NCI-H1417 (cell line): ENCODE measurements at regions not wholly inside any gene's neighbourhood (a gene's known extent, or its start where the extent isn't known, plus 50 kb on each side); places are given as distances from the start of the nearest gene placed in this dataset.

Source experiments
- DNase-seq, 3 experiments: peaks; one replicate each; lab custom pipeline; 2025; lab: John Stamatoyannopoulos, UW

GRCh38 chr18:22330508-22330907, 87.2 kb downstream of the CTAGE1 start:
- DNase-seq, result no peak

DNA sequence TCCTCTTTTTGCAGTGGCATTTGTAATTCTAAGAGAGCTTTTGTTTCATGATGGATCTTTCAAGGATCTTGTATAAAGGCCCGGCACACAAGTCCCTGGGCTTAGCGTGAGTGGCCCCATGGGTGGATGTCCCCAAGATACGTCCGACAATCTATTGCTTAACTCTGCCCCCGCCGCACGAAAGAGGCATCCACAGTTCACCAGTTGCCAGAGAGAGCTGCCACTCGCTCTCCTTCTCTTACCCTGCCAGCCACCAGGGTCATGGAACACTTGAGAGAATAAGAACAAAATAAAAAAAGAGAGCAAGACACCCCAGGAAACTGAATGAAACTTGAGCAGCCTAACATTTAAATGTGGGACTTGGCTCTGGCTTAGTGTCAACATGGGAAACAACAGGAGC, 92.3 kb downstream of the CTAGE1 start:
- DNase-seq, result no peak

GRCh38 chr18:22324191-22325131, 93.3 kb downstream of the CTAGE1 start:
- DNase-seq, result peak in 1 of 3 experiments; percentile 28

DNA sequence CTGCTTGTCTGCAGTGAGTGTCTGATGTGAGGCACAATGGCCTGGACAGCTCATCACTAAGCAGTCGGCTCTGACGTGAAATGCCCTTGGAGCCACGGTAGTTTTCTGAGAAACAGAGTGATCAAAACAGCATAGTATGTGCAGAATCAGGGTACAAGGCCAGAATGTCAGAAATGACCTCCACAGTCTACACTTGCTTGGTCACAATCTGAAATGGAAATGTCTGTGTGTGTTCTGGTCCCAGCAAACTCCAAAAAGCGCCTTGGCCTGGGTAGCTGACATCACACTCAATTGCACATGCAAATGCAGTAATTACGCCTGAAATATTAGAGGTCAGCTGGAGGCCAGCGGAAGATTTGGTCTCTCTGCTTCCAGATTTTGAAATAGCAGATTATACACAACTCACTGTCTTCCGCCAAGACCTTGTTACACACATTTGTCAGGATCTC, 95.4 kb downstream of the CTAGE1 start:
- DNase-seq, result no peak

GRCh38 chr18:22320771-22321170, 96.9 kb downstream of the CTAGE1 start:
- DNase-seq, result no peak

DNA sequence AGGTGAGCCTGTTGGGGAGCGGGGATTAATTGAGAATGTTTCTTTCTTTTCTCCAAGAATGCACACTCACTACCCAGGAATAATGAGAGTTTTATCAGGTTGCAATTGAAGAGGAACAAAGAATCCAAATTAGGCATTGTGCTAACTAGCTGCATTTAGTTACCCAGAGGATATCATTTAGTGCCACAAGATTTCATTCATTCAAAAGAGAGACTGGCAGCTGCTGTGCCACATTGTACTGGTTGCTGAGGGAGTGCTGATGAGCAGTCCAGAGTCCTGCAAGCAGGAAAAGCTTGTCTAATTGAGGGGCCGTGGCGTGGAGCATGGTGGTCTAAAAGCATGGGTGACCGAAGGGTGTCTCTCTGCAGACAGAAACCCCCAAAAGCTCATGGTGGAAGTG, 97.6 kb downstream of the CTAGE1 start:
- DNase-seq, result no peak

- DNase-seq, result no peak
Observed at GRCh38 chr18:22318745-22319407, 98.8 kb downstream of the CTAGE1 start.

DNA sequence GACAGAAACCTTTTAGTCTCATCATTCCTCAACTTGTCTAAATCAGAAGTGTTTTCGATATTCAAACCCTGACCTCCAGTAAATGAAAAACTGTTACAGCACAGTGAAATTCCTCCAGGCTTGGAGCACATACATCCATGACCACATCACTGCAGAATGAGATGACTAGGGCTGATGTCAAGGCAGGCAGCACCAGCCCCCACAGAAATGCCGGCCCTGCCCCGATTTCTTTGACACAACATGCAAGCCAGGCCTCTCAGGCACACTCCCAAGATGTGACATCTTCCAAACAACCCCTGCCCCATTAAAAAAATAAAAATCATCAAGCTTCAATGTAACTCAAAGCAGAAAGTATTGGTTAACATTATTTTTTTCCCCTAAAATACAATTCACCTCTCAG, 103.3 kb downstream of the CTAGE1 start:
- no peak for DNase-seq

DNA sequence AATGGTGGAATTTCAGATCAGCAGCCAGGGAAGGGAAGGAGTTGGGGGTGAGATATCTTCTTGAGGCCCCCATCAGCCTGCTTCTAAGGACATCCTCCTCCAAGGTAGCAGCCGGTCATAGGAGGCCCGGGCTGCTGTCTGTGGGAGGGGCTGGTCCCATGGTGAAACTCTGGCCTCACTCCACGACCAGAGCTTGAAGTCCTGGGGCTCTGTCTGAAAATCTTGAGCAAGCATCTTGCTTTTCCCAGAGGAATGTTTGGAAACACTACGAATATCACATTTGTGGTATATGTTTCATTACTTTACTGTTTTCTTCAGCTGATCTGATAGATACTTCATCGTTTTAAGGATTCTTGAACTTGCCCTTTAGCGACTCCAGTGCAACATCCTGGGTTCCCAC, 103.7 kb downstream of the CTAGE1 start:
- DNase-seq, result no peak

DNA sequence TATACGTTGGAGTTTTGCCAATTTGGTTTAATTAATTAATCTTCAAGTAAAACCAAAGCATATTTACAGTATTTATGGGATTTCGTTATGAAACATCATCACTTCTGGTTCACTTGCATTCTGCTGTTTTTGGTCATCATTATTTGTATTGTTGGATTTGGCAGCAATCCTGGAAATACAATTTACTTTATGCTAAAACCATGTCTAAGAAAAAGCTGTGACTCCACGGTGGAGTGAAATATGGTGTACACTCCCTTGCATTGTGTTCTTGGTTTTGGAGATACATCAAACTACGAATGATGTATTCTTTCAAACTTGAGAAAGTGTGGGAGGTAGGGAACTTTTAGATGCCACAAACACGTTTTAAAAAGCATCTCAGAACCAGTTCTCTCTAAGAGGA, 106.4 kb downstream of the CTAGE1 start:
- DNase-seq, result no peak

GRCh38 chr18:22309191-22309590, 108.5 kb downstream of the CTAGE1 start:
- DNase-seq, result no peak

GRCh38 chr18:22307528-22307927, 110.2 kb downstream of the CTAGE1 start:
- no peak for DNase-seq

- no peak for DNase-seq
Observed at GRCh38 chr18:22303927-22304326, 113.8 kb downstream of the CTAGE1 start.

DNA sequence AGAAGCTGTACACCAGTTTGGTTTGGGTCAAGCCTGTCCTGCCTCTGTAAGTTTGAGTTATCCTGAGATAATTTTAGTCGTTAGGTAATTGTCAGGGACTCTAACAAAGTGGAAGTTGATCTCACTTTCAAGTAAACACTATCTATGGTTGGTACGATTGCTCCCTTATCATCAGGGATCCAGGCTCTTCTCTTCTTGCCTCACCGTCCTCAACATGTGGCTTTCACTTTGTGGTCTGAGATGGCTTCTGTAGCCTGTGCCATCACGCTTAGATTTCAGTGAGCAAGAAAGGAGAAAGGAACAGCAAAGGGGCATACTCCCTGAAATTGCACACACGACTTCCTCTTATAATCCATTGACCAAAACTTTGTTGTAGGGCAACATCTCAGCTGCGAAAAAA, 115.6 kb downstream of the CTAGE1 start:
- no peak for DNase-seq

- DNase-seq, result no peak
Observed at GRCh38 chr18:22300665-22301636, 116.8 kb downstream of the CTAGE1 start.

DNA sequence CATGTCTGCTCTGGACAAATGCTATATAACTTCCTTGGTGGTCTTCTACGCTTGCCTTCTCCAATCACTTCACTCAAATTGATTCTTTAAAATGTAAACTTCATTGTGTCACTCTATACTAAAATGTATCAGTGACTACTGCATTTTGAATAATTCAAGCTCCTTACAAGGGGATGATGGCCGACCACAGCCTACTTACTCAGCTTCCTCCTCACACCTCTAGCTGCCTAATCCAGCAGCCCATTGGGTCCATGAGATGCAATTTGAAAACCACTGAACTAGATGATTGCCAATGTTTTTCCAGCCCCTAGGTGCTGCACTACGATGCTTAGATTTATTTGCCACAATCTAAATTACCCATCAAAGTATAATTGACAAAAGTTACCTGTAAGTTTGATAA, 120.7 kb downstream of the CTAGE1 start:
- no peak for DNase-seq

- no peak for DNase-seq
Observed at GRCh38 chr18:22296304-22296703, 121.4 kb downstream of the CTAGE1 start.

DNA sequence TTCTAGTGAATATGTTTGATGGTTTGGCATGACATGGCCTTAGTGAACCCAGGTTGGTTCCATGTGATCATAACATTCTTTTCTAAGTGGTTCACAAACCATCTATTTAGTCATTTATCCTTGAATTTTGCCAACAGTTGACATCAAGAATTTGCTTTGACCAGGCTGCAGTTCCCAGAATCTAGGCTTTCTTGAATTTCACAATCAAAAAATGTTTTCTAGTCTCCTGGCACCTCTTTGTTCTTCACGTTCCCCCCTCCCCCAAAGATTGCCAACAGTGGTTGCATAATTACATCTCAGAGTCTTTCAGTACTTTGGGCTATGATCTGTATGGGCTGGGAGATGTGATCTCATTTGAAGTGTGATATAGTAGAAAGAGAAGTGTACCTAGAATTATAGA, 124.0 kb downstream of the GATA6 start:
- DNase-seq, result no peak

DNA sequence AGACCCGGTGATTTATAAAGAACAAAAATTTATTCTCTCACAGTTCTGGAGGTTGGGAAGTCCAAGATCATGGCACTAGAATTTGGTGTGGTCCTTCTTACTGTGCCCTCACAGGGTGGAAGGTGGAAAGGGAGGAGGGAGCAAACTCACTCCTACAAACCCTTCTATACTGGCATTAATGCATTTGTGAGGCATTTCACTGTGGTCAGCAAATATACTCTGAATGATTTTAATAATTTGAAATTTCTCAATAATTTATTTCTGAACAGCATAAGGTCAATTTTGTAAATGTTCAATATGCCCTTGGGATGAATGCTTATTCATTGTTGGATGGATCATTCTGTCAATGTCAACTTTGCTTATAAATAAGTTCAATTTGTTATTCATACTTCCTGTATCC, 120.6 kb downstream of the GATA6 start:
- DNase-seq, result no peak

DNA sequence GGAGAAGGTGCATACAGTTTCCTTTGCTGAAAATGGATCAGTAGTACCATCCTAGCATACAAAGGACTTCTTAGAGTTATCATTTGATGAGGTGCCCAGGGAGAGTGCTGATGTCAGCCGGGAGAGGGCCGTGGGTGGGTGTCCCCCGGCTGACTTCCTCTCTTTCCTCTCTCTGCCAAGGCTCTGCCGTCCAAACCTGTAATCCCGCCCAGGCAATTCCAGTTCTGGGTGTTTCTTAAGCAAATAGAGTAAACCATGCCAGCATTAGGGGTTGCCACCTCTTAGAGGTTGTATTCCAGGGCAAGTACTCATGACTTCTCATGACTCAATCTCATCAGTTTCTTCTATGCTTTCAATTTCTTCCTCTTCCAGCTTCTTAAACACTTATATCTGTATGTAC, 117.2 kb downstream of the GATA6 start:
- no peak for DNase-seq

- DNase-seq, result no peak
Observed at GRCh38 chr18:22285361-22286140, 116.2 kb downstream of the GATA6 start.
